Activated CD8-positive, alpha-beta T cell treated with anti-CD3 and anti-CD28 coated beads for 36 hours (primary cell): ENCODE measurements at regions not wholly inside any gene's neighbourhood (a gene's known extent, or its start where the extent isn't known, plus 50 kb on each side); places are given as distances from the start of the nearest gene placed in this dataset.

Experiments
- ATAC-seq: fragments of 200-7000 bp; cut with Tn5 transposase; one replicate; pipeline ENCODE4 v1.10.0; 2021; ENCODE audit warnings: mild to moderate bottlenecking, moderate library complexity
- CTCF ChIA-PET: fragments of 350-600 bp; sonication (Branson Sonifier 250); formaldehyde crosslinking; loops from one replicate; lab custom pipeline; 2021; ENCODE audit warnings: antibody characterized with exemption; lab: Charles Lee
- POLR2A ChIA-PET: fragments of 350-600 bp; sonication (Branson Sonifier 250); formaldehyde crosslinking; loops from one replicate; lab custom pipeline; 2021; ENCODE audit warnings: antibody characterized with exemption; lab: Charles Lee
- DNase-seq: peaks from one replicate; pipeline ENCODE4 v3.0.0-alpha.2; 2020
- H3K27ac Mint-ChIP-seq: one replicate; pipeline ENCODE4 v1.8.0; 2021; ENCODE audit warnings: mild to moderate bottlenecking, mixed read lengths
- H3K27me3 Mint-ChIP-seq: one replicate; pipeline ENCODE4 v1.8.0; 2021; ENCODE audit warnings: mixed read lengths
- H3K36me3 Mint-ChIP-seq: one replicate; pipeline ENCODE4 v1.8.0; 2021; ENCODE audit warnings: low read depth, mixed read lengths
- H3K4me1 Mint-ChIP-seq: one replicate; pipeline ENCODE4 v1.8.0; 2021; ENCODE audit warnings: low read depth, mixed read lengths
- H3K4me3 Mint-ChIP-seq: one replicate; pipeline ENCODE4 v1.8.0; 2021; ENCODE audit warnings: mild to moderate bottlenecking, moderate library complexity, mixed read lengths
- H3K9me3 Mint-ChIP-seq: one replicate; pipeline ENCODE4 v1.8.0; 2021; ENCODE audit warnings: mixed read lengths
- intact Hi-C: fragments of 100-400 bp; cut with micrococcal nuclease; formaldehyde crosslinking; loops from one replicate; pipeline ENCODE4 v1.10.0; 2022
- TF ChIP-seq, protein P1 (sequence below): fragments of 200-600 bp; IDR thresholded peaks from one replicate; pipeline ENCODE4 v1.8.0; 2022; ENCODE audit warnings: antibody characterized with exemption, mild to moderate bottlenecking

DNA sequence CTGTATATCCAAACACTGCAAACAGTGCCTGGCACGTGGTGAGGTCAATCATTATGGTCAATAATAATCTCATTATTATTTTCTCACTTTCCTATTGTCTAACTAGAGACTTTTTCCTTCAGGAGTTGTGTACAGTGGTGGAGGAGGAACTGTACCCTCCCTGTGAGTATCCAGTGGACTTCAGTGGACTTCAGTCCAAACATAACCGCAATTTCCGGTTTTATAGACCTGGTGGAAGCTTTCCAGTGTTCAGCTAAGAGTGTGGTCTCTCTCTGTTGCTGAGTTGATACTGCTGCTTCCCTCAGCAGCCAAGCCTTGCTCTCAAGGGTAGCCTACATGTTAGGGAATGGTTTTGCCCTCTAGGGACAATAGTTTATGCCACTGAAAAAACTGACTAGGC, 447.1 kb downstream of the TMEM182 start:
- Mint-ChIP-seq H3K27me3 (no peaks in the 10 kb centered on the region), H3K4me3 (no peak overlapping the region), H3K36me3 (no peaks in the 10 kb centered on the region), H3K9me3 (peaks cover 3% of the 10 kb centered on the region), H3K4me1 (no peaks in the 10 kb centered on the region), H3K27ac (no peak overlapping the region)
- POLR2A ChIA-PET = no interaction called here
- no peak for DNase-seq
- intact Hi-C loops = no loop called here
- TF ChIP-seq, protein P1, sequence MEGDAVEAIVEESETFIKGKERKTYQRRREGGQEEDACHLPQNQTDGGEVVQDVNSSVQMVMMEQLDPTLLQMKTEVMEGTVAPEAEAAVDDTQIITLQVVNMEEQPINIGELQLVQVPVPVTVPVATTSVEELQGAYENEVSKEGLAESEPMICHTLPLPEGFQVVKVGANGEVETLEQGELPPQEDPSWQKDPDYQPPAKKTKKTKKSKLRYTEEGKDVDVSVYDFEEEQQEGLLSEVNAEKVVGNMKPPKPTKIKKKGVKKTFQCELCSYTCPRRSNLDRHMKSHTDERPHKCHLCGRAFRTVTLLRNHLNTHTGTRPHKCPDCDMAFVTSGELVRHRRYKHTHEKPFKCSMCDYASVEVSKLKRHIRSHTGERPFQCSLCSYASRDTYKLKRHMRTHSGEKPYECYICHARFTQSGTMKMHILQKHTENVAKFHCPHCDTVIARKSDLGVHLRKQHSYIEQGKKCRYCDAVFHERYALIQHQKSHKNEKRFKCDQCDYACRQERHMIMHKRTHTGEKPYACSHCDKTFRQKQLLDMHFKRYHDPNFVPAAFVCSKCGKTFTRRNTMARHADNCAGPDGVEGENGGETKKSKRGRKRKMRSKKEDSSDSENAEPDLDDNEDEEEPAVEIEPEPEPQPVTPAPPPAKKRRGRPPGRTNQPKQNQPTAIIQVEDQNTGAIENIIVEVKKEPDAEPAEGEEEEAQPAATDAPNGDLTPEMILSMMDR = no peak
- CTCF ChIA-PET = no interaction called here
- no peak for ATAC-seq

DNA sequence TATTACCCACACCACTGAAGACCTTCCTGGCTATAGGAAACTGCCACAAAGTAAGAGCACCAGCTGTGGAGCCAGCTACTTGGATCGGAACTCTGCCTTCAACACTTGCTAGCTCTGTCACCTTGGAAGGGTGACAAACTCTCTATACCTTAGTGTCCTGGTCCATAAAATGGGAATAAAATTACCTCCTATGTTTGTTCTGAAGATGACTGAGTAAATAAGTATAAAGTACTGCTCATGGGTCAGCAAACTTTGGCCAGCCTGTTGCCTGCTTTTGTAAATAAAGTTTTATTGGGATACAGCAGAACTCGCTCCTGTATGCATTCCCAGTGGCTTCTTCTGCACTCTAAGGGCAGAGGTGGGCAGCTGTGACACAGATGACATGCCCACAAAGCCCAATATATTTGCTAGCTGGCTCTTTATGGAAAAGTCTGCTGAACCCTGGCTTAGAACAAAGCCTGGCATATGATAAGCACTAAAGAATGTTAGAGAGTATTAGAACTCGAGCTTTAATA, 451.3 kb downstream of the TMEM182 start:
- Mint-ChIP-seq H3K4me1 (no peaks in the 10 kb centered on the region), H3K4me3 (no peak overlapping the region), H3K36me3 (no peaks in the 10 kb centered on the region), H3K27ac (no peak overlapping the region), H3K27me3 (no peaks in the 10 kb centered on the region), H3K9me3 (no peaks in the 10 kb centered on the region)
- ChIA-PET POLR2A (interaction anchor here (0.5 kb wide), 1 partner anchor 1769 kb away, joined by 3 read pairs; no protein-coding TSS in a partner anchor), CTCF (no interaction called here)
- intact Hi-C loops = no loop called here
- TF ChIP-seq, protein P1 = no peak
- no peak for ATAC-seq
- DNase-seq = no peak

DNA sequence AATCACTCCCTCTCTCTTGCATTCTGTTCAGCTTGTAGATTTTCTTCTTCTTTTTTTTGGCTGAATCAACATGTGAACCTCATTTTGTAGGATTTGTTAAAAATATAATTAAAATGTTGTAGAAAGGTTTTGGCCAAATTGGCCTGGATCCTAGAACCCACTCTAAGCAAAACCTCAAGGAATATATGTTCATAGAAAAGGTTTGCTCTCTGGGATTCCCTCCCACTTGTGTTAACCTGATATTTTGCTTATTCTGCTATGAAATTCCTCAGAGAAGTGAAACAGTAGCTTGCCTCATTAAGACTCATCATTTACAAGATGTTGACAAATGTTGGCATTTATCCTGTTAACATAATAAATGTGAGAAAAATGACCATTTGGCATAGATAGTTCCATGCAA, 456.7 kb downstream of the TMEM182 start:
- ChIA-PET POLR2A (no interaction called here), CTCF (no interaction called here)
- H3K4me3 Mint-ChIP-seq = no peak overlapping the region
- DNase-seq (no peak), ATAC-seq (no peak)
- no peaks in the 10 kb centered on the region for H3K36me3 Mint-ChIP-seq
- TF ChIP-seq, protein P1 = no peak
- no peaks in the 10 kb centered on the region for H3K4me1 Mint-ChIP-seq
- no peak overlapping the region for H3K27ac Mint-ChIP-seq
- intact Hi-C loops = no loop called here
- H3K9me3 Mint-ChIP-seq = peaks cover 2% of the 10 kb centered on the region
- no peaks in the 10 kb centered on the region for H3K27me3 Mint-ChIP-seq

DNA sequence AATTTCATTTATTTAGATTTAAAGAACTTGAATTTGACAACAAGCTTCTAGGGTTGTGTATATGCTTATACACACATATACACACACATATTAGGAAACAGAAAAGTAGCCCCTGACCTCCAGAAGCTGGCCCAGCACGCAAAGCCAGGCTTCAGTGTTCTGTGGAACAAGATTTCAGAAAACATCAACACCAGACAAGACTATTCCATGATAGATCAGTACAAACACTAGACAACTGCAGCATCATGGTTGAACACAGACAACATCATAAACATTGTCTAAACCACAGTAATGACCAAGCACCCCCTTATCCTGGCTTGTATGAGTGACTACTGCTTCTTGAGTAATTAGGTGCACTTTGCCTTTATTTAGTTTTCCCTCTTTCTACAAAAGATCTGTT, 457.6 kb downstream of the TMEM182 start:
- POLR2A ChIA-PET = no interaction called here
- Mint-ChIP-seq H3K4me1 (no peaks in the 10 kb centered on the region), H3K27ac (no peak overlapping the region), H3K4me3 (no peak overlapping the region), H3K9me3 (peaks cover 2% of the 10 kb centered on the region), H3K27me3 (no peaks in the 10 kb centered on the region), H3K36me3 (no peaks in the 10 kb centered on the region)
- CTCF ChIA-PET = no interaction called here
- ATAC-seq = no peak
- intact Hi-C loops = no loop called here
- TF ChIP-seq, protein P1 = no peak
- DNase-seq = no peak

DNA sequence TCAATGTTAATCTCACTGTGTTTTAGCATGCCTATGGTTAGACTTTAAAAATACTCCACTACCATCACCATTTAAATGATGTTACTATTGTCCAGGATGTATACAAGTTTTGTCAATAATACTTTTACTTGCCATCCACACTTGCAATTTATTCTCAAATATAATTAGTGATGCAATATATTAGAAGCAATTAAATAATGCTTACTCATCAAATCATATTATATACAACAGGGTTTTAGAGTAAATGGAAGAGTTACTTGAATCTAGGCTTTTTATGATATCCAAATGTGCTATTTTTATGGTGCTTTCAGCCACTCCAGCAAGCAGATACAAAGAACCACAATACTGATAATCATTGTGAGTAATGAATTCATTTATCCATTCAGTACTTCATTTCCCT, 461.1 kb downstream of the TMEM182 start:
- ATAC-seq (no peak), DNase-seq (no peak)
- Mint-ChIP-seq H3K4me1 (no peaks in the 10 kb centered on the region), H3K27me3 (no peaks in the 10 kb centered on the region), H3K27ac (no peak overlapping the region), H3K36me3 (no peaks in the 10 kb centered on the region), H3K9me3 (peaks cover 2% of the 10 kb centered on the region), H3K4me3 (no peak overlapping the region)
- CTCF ChIA-PET = no interaction called here
- POLR2A ChIA-PET = no interaction called here
- intact Hi-C loops = no loop called here
- TF ChIP-seq, protein P1 = no peak
